WTC11 (cell line): ENCODE measurements at regions not wholly inside any gene's neighbourhood (a gene's known extent, or its start where the extent isn't known, plus 50 kb on each side); places are given as distances from the start of the nearest gene placed in this dataset.
A peak's percentile ranks its signal among the peaks of the same experiment; 100 is the strongest.

Experiments
- ATAC-seq: fragments of 200-7000 bp; cut with Tn5 transposase; 2 replicates; pipeline ENCODE4 v1.10.0; 2021; ENCODE audit warnings: mild to moderate bottlenecking, moderate library complexity
- CTCF ChIA-PET: fragments of 300-600 bp; sonication (Branson Sonifier 250); formaldehyde crosslinking; loops from one replicate; lab custom pipeline; 2021; ENCODE audit warnings: antibody characterized with exemption; lab: Charles Lee
- POLR2A ChIA-PET: fragments of 350-600 bp; sonication (Branson Sonifier 250); formaldehyde crosslinking; loops from one replicate; lab custom pipeline; 2021; ENCODE audit warnings: antibody characterized with exemption; lab: Charles Lee
- DNase-seq: peaks from one replicate; pipeline ENCODE4 v3.0.0; 2021; ENCODE audit warnings: low spot score
- H3K27ac Mint-ChIP-seq: 2 replicates; pipeline ENCODE4 v1.8.0; 2021; ENCODE audit warnings: mixed read lengths
- H3K27me3 Mint-ChIP-seq: 2 replicates; pipeline ENCODE4 v1.8.0; 2021; ENCODE audit warnings: low read depth, mild to moderate bottlenecking, moderate library complexity, mixed read lengths
- H3K36me3 Mint-ChIP-seq: 2 replicates; pipeline ENCODE4 v1.8.0; 2021; ENCODE audit warnings: mixed read lengths
- H3K4me1 Mint-ChIP-seq: 2 replicates; pipeline ENCODE4 v1.8.0; 2022; ENCODE audit warnings: mixed read lengths
- H3K4me3 Mint-ChIP-seq: 2 replicates; pipeline ENCODE4 v1.8.0; 2021; ENCODE audit warnings: mild to moderate bottlenecking, moderate library complexity, mixed read lengths
- H3K9me3 Mint-ChIP-seq: 2 replicates; pipeline ENCODE4 v1.8.0; 2021; ENCODE audit warnings: mixed read lengths
- ATF3 ChIP-seq: sonication (generic); formaldehyde crosslinking; conservative IDR thresholded peaks from 2 replicates; pipeline ENCODE4 v1.8.1; 2022; ENCODE audit warnings: mild to moderate bottlenecking, missing genetic modification reagents
- FOXJ3 ChIP-seq: sonication (generic); formaldehyde crosslinking; IDR thresholded peaks from 2 replicates; pipeline ENCODE4 v1.9.0; 2021; ENCODE audit warnings: missing genetic modification reagents, mild to moderate bottlenecking, borderline replicate concordance
- GRHL2 ChIP-seq: fragments of 250-450 bp; sonication (Bioruptor Pico); IDR thresholded peaks from 2 replicates; pipeline ENCODE4 v1.8.0; 2022; ENCODE audit warnings: mild to moderate bottlenecking, moderate library complexity; ENCODE audit not compliant: insufficient replicate concordance, severe bottlenecking
- GTF2I ChIP-seq: fragments of 250-450 bp; sonication (Bioruptor Pico); conservative IDR thresholded peaks from 2 replicates; pipeline ENCODE4 v1.4.0; 2021; ENCODE audit warnings: mild to moderate bottlenecking
- HMGXB4 ChIP-seq: sonication (generic); formaldehyde crosslinking; IDR thresholded peaks from 2 replicates; pipeline ENCODE4 v1.8.1; 2023; ENCODE audit warnings: mild to moderate bottlenecking, moderate library complexity, missing genetic modification reagents
- IRF2 ChIP-seq: sonication (generic); formaldehyde crosslinking; IDR thresholded peaks from 2 replicates; pipeline ENCODE4 v1.8.0; 2022; ENCODE audit warnings: low read depth, missing genetic modification reagents, borderline replicate concordance
- KAT7 ChIP-seq: sonication (generic); formaldehyde crosslinking; IDR thresholded peaks from 2 replicates; pipeline ENCODE4 v1.8.1; 2023; ENCODE audit warnings: missing genetic modification reagents, mild to moderate bottlenecking, borderline replicate concordance
- NFATC4 ChIP-seq: fragments of 250-450 bp; sonication (Bioruptor Pico); IDR thresholded peaks from 2 replicates; pipeline ENCODE4 v1.9.0; 2021; ENCODE audit warnings: mild to moderate bottlenecking
- NR1H2 ChIP-seq: sonication (generic); formaldehyde crosslinking; IDR thresholded peaks from 2 replicates; pipeline ENCODE4 v1.9.0; 2021; ENCODE audit warnings: mild to moderate bottlenecking, moderate library complexity, missing genetic modification reagents
- NR2C2 ChIP-seq: sonication (generic); formaldehyde crosslinking; IDR thresholded peaks from 2 replicates; pipeline ENCODE4 v1.8.0; 2022; ENCODE audit warnings: mild to moderate bottlenecking, missing genetic modification reagents
- OVOL2 ChIP-seq: fragments of 250-450 bp; sonication (Bioruptor Pico); IDR thresholded peaks from 2 replicates; pipeline ENCODE4 v1.9.0; 2021; ENCODE audit warnings: mild to moderate bottlenecking, borderline replicate concordance
- PRDM15 ChIP-seq: sonication (generic); formaldehyde crosslinking; IDR thresholded peaks from 2 replicates; pipeline ENCODE4 v1.8.0; 2022; ENCODE audit warnings: missing genetic modification reagents
- PREB ChIP-seq: sonication (generic); formaldehyde crosslinking; IDR thresholded peaks from 2 replicates; pipeline ENCODE4 v1.8.1; 2022; ENCODE audit warnings: mild to moderate bottlenecking, missing genetic modification reagents, moderate library complexity, borderline replicate concordance
- PRRX2 ChIP-seq: fragments of 250-450 bp; sonication (Bioruptor Pico); IDR thresholded peaks from 2 replicates; pipeline ENCODE4 v1.8.0; 2021; ENCODE audit warnings: mild to moderate bottlenecking
- SMAD3 ChIP-seq: sonication (generic); formaldehyde crosslinking; IDR thresholded peaks from 2 replicates; pipeline ENCODE4 v1.8.0; 2022; ENCODE audit warnings: missing genetic modification reagents, mild to moderate bottlenecking, borderline replicate concordance
- TEAD4 ChIP-seq: sonication (generic); formaldehyde crosslinking; IDR thresholded peaks from 2 replicates; pipeline ENCODE4 v1.8.0; 2022; ENCODE audit warnings: mild to moderate bottlenecking, missing genetic modification reagents
- USF1 ChIP-seq: sonication (generic); formaldehyde crosslinking; IDR thresholded peaks from 2 replicates; pipeline ENCODE4 v1.8.0; 2022; ENCODE audit warnings: mild to moderate bottlenecking, missing genetic modification reagents
- USF2 ChIP-seq: sonication (generic); formaldehyde crosslinking; IDR thresholded peaks from 2 replicates; pipeline ENCODE4 v1.8.1; 2023; ENCODE audit warnings: mild to moderate bottlenecking, missing genetic modification reagents, moderate library complexity
- ZBTB21 ChIP-seq: sonication (generic); formaldehyde crosslinking; IDR thresholded peaks from 2 replicates; pipeline ENCODE4 v1.8.1; 2023; ENCODE audit warnings: mild to moderate bottlenecking, missing genetic modification reagents, borderline replicate concordance
- ZBTB43 ChIP-seq: sonication (generic); formaldehyde crosslinking; IDR thresholded peaks from 2 replicates; pipeline ENCODE4 v1.8.1; 2023; ENCODE audit warnings: mild to moderate bottlenecking, missing genetic modification reagents
- ZNF138 ChIP-seq: sonication (generic); formaldehyde crosslinking; conservative IDR thresholded peaks from 2 replicates; pipeline ENCODE4 v1.8.1; 2022; ENCODE audit warnings: mild to moderate bottlenecking, moderate library complexity, missing genetic modification reagents
- ZNF416 ChIP-seq: fragments of 250-450 bp; sonication (Bioruptor Pico); IDR thresholded peaks from 2 replicates; pipeline ENCODE4 v1.9.0; 2021; ENCODE audit warnings: mild to moderate bottlenecking, inconsistent platforms

- Mint-ChIP-seq H3K36me3 (no peaks in the 10 kb centered on the region), H3K4me1 (peaks cover 6% of the 10 kb centered on the region), H3K4me3 (no peak overlapping the region)
- DNase-seq = no peak
- POLR2A ChIA-PET = no interaction called here
- ATAC-seq = no peak
- no peak for TF ChIP-seq GTF2I (CRISPR knock-in tag)
- TF ChIP-seq, all 79 proteins: peak for 0
- Mint-ChIP-seq H3K27me3 (no peaks in the 10 kb centered on the region; the same call in 1 of the 2 replicates), H3K9me3 (no peaks in the 10 kb centered on the region), H3K27ac (no peak overlapping the region)
- CTCF ChIA-PET = no interaction called here
Measured at GRCh38 chr20:57780398-57780797, 70.6 kb upstream of the PMEPA1 start.

GRCh38 chr20:57779401-57780003, 69.7 kb upstream of the PMEPA1 start:
- DNase-seq (no peak), ATAC-seq (peak; percentile 67)
- Mint-ChIP-seq H3K27me3 (no peaks in the 10 kb centered on the region; the same call in 1 of the 2 replicates), H3K36me3 (no peaks in the 10 kb centered on the region), H3K27ac (no peak overlapping the region), H3K9me3 (no peaks in the 10 kb centered on the region), H3K4me3 (no peak overlapping the region), H3K4me1 (peaks cover 6% of the 10 kb centered on the region)
- no peak for TF ChIP-seq USF2 (CRISPR knock-in tag)
- no peak for TF ChIP-seq NFATC4 (CRISPR knock-in tag)
- no peak for TF ChIP-seq KAT7 (CRISPR knock-in tag)
- no peak for TF ChIP-seq USF1
- TF ChIP-seq FOXJ3 (CRISPR knock-in tag) = no peak
- TF ChIP-seq ZNF138 (CRISPR knock-in tag) = no peak
- no peak for TF ChIP-seq IRF2 (CRISPR knock-in tag)
- no peak for TF ChIP-seq GRHL2 (CRISPR knock-in tag)
- ChIA-PET CTCF (interaction anchor here (1.3 kb wide), 1 partner anchor 86 kb away, joined by 3 read pairs; no protein-coding TSS in a partner anchor), POLR2A (no interaction called here)

GRCh38 chr20:57777911-57778310, 68.1 kb upstream of the PMEPA1 start:
- TF ChIP-seq NR2C2 (no peak), GTF2I (CRISPR knock-in tag) (no peak), PREB (CRISPR knock-in tag) (no peak), ZBTB43 (no peak), OVOL2 (CRISPR knock-in tag) (no peak), NR1H2 (CRISPR knock-in tag) (no peak), PRRX2 (CRISPR knock-in tag) (no peak), TEAD4 (CRISPR knock-in tag) (no peak), GRHL2 (CRISPR knock-in tag) (no peak), ZNF416 (CRISPR knock-in tag) (no peak), HMGXB4 (CRISPR knock-in tag) (no peak), NFATC4 (CRISPR knock-in tag) (no peak), ATF3 (CRISPR knock-in tag) (no peak), SMAD3 (CRISPR knock-in tag) (no peak), PRDM15 (no peak), ZBTB21 (CRISPR knock-in tag) (no peak)
- TF ChIP-seq, all 79 proteins: peak for 0
- H3K4me3 Mint-ChIP-seq = no peak overlapping the region
- ChIA-PET CTCF (no interaction called here), POLR2A (no interaction called here)
- H3K9me3 Mint-ChIP-seq = no peaks in the 10 kb centered on the region
- peaks cover 13% of the 10 kb centered on the region for H3K4me1 Mint-ChIP-seq
- ATAC-seq (no peak), DNase-seq (no peak)
- H3K27ac Mint-ChIP-seq = no peak overlapping the region
- no peaks in the 10 kb centered on the region; the same call in none of the 2 replicates for H3K27me3 Mint-ChIP-seq
- H3K36me3 Mint-ChIP-seq = no peaks in the 10 kb centered on the region
